Stimulated activated CD4-positive, alpha-beta T cell treated with anti-CD3 and anti-CD28 coated beads, Interleukin-2, amount 100 ng/mL, for 4 hours (primary cell): ENCODE measurements at regions not wholly inside any gene's neighbourhood (a gene's known extent, or its start where the extent isn't known, plus 50 kb on each side); places are given as distances from the start of the nearest gene placed in this dataset.
"Not testable (repeated sequence)": the region's sequence is repeated elsewhere in the genome, so short reads cannot be mapped to it uniquely, and the experiment has no call there.

Experiments used
- DNase-seq: peaks from one replicate; pipeline ENCODE4 v3.0.0-alpha.2; 2020; ENCODE audit warnings: low read depth

- DNase-seq = no peak
Measured at GRCh38 chr10:6729071-6729774, 149.1 kb upstream of the PRKCQ start.

- DNase-seq = no peak
Measured at GRCh38 chr10:6726924-6727323, 146.8 kb upstream of the PRKCQ start.

GRCh38 chr10:6722616-6723004 lies 142.5 kb upstream of the PRKCQ start:
- no peak for DNase-seq

- DNase-seq = no peak
Measured at GRCh38 chr10:6721964-6722615, 142.0 kb upstream of the PRKCQ start.

GRCh38 chr10:6721480-6721879 lies 141.4 kb upstream of the PRKCQ start:
- DNase-seq = no peak

GRCh38 chr10:6719561-6719960 lies 139.5 kb upstream of the PRKCQ start:
- no peak for DNase-seq

- DNase-seq = no peak
Measured at GRCh38 chr10:6718550-6718949, 138.5 kb upstream of the PRKCQ start.

- no peak for DNase-seq
Measured at GRCh38 chr10:6716516-6716915, 136.4 kb upstream of the PRKCQ start.

- no peak for DNase-seq
Measured at GRCh38 chr10:6713716-6714115, 133.6 kb upstream of the PRKCQ start.

- DNase-seq = no peak
Measured at GRCh38 chr10:6713120-6713519, 133.0 kb upstream of the PRKCQ start.

GRCh38 chr10:6711881-6712280 lies 131.8 kb upstream of the PRKCQ start:
- DNase-seq = no peak

- DNase-seq = no peak
Measured at GRCh38 chr10:6711408-6711841, 131.3 kb upstream of the PRKCQ start.

GRCh38 chr10:6707352-6707751 lies 127.3 kb upstream of the PRKCQ start:
- DNase-seq = no peak

GRCh38 chr10:6706725-6707124 lies 126.6 kb upstream of the PRKCQ start:
- DNase-seq = no peak

- DNase-seq = no peak
Measured at GRCh38 chr10:6704896-6705295, 124.8 kb upstream of the PRKCQ start.

- not testable (repeated sequence) for DNase-seq
Measured at GRCh38 chr10:6702833-6703232, 122.8 kb upstream of the PRKCQ start.

- DNase-seq = no peak
Measured at GRCh38 chr10:6702030-6702429, 122.0 kb upstream of the PRKCQ start.

- DNase-seq = no peak
Measured at GRCh38 chr10:6701289-6701688, 121.2 kb upstream of the PRKCQ start.

- DNase-seq = no peak
Measured at GRCh38 chr10:6700066-6700465, 120.0 kb upstream of the PRKCQ start.

GRCh38 chr10:6699336-6699735 lies 119.3 kb upstream of the PRKCQ start:
- no peak for DNase-seq

GRCh38 chr10:6695519-6695918 lies 115.4 kb upstream of the PRKCQ start:
- no peak for DNase-seq

- no peak for DNase-seq
Measured at GRCh38 chr10:6694447-6695140, 114.5 kb upstream of the PRKCQ start.

GRCh38 chr10:6692856-6693255 lies 112.8 kb upstream of the PRKCQ start:
- no peak for DNase-seq
